Amniotic epithelial cell (primary cell): ENCODE measurements at regions not wholly inside any gene's neighbourhood (a gene's known extent, or its start where the extent isn't known, plus 50 kb on each side); places are given as distances from the start of the nearest gene placed in this dataset.
"Not testable (repeated sequence)": the region's sequence is repeated elsewhere in the genome, so short reads cannot be mapped to it uniquely, and the experiment has no call there.

Experiments
- DNase-seq: peaks from one replicate; pipeline ENCODE4 v3.0.0-alpha.2; 2010; ENCODE audit warnings: low read depth

DNA sequence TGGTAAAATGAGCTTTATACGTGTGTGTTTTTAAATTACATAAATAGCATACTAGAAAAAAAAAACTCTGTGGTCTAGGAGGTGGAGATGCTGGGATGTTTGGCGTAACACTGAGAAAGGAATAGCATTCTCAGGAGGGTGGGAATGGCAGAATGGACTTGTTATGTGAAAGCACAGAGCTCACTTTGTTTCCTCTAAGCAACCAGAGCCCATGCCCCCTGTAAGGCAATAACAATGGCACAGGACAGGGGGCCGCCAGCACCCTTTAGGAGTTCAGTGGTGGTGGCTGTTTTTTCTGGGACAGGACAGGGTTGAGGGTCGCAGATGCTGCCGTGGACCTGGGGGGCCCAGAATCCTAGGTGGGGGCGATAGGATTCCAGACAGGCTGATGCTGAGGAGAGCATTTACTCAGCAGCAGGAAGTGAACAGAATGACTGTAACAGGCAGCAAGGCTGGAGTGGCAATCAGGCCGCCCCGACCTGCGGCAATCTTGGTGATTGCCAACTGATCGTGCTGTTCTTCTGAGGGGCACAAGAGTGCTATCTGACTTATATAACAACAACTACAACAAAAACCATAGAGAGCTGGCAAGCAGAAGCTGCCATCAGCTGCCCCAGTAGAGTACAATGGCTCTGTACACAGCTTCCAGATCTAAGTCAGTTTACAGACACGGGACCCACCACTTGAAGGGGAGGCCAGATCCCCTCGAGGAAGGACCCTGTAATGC lies 160.4 kb downstream of the UACA start:
- no peak for DNase-seq

DNA sequence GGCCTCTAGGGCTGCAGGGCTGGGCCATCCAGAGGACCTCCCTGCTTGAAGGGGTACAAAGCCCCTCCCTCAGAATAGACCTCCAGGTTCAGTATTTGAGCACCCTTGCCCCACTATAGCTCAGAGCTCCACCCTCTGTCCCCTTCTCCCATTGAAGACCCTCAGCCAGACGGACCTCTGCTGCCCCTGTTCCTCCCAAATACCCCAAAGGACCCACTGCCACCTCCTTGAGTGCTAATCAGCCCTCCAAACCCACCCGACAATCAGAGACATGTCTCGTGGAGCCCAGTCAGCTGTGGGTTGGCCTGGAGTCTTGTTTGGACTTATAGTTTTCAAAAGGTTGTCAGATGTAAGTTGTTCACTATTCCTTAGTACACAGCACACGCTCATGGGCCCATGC lies 161.1 kb downstream of the UACA start:
- DNase-seq: no peak

DNA sequence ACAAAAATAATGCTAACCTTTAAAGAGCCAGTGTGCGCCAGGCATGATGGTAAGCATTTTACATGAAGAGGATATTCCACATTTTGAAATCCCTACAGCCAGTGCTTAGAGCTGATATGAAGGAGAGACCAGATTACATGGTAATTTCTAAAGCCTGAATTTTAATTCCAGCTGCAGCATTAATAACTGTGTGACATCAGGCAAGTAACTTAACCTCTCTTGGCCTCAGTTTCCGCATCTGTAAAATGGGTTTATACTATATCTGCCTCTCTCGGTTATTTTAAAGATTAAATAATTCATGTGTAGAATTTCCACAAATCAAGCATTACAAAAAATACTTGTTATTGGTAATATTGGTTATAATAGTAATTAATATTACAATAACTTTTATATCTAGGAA lies 165.4 kb downstream of the UACA start:
- DNase-seq: no peak

DNA sequence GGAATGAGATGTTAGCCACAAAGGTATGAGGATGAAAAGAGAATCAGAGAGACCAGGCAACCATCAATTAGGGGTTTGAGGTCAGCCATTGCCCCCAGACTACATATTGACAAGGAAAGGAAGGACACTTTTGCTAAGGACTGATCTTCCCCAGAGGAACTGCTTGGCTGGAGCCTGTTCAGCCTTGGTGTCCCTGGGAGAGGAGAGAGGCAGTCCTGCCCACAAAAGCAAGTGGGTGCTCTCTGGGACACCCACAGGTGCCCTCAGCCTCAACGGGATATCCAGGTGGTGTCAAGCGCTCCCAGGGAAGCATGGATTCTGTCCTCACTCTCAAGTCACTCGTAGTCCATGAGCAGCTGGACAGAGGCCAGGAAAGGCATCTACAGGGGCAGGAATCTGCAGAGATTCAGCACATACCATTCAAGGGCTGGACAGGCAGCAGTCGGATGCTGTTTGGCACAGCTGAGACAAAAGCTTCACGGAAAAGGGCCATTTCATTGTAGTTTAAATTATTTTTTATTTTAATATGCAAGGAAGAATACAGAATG lies 166.2 kb downstream of the UACA start:
- no peak for DNase-seq

DNA sequence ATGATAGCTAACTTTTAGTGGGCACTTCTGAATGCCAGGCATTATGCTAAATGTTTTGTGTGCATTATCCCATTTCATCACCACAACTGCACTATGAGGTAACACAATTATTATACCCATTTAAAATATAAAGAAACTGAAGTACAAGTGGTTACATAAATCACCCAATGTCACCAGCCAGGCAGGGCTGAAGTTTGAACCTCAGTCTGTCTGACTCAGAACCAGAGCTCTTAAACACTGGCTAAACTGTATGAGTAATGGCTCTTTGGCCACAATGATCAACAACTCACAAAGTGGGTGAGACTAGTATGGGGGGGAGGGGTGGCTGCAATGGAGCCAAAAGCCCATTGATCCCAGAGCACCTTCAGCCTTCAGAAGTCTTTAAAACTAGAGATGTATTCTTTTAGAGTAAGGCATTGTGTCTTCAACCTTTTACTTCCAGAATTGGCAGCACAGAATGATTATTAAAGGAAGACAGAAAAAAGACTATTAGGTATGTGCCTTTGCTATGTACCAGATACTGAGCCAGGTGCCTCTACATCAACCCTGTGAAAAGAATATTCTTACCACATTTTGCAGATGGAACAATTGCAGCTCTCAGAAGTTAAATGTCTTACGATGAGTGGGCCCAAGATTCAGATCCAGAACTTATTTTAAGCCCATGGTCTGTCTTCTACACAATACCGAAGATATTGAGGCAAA lies 166.9 kb downstream of the UACA start:
- DNase-seq: peak; percentile 91

DNA sequence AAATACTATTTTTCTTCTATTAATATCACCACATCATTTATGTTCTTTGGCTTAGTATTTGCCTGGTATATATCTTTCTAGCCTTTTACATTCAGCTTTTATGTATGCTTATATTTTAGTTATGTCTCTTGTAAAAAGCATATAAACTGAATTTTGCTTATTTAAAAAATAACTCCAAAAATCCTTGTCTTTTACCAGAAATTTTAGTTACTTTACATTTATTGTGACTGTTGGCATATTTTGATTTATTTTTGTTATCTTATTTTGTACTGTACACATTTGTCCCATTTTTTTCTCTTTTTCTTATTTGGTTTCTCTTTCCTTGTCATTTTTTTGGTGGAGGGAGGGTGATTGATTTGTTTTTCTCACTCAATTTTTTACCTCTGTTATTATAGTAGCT lies 169.6 kb downstream of the UACA start:
- no peak for DNase-seq

DNA sequence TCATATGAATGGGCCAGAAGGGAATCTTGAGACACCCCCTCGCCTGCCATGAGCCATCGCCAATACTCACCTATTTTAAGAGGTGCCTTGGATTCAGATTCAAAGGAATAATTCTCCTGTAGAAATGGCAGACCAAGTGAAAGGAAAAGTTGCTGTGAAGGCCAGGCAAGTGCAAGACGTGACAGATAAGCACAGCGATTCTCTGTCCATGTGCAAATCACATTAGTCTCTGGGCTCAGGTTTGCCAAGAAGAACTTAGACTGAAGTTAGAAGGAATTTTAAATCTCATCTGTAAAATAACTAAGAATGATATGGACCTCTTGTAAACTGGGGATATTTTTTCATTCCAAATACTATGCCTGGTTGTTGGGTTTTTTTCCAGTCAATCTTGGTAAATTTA lies 173.6 kb downstream of the UACA start:
- no peak for DNase-seq

DNA sequence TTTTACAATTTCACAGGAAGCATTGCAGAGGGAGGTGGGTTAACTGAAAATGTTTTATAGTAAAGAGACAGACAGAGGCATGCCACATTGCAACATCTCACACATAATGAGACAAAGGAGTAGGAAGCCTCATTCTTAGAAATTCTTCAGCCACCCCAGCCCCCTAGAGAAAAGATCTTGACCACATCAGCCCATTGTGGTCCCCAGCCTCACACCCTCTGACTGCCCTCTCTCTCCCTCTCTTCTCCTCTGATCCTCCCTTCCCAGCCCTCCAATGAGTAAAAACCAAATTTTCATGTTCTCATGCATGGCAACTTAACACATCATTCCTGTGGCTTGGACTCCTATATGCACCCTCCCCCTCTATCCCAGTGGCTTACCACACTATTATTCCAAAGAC lies 174.1 kb downstream of the UACA start:
- peak; percentile 95 for DNase-seq

DNA sequence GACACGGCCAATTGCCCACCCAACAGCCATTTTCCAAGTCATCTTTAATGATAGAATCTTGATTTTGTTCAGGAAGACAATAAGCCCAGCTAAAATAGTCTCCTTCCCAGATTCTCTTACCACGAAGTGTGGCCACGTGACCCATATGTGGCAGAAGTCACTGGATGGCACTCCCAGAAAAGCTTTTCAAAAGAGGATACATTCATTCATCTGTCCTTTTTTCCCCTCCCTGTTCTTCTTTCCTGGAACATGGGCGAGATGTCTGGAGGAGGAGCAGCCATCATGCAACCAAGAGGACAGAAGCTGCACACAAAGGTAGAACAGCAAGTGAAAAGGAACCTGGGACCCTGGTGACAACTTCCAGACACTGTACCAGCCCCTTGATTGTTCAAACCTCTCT lies 174.7 kb downstream of the UACA start:
- DNase-seq: no peak

DNA sequence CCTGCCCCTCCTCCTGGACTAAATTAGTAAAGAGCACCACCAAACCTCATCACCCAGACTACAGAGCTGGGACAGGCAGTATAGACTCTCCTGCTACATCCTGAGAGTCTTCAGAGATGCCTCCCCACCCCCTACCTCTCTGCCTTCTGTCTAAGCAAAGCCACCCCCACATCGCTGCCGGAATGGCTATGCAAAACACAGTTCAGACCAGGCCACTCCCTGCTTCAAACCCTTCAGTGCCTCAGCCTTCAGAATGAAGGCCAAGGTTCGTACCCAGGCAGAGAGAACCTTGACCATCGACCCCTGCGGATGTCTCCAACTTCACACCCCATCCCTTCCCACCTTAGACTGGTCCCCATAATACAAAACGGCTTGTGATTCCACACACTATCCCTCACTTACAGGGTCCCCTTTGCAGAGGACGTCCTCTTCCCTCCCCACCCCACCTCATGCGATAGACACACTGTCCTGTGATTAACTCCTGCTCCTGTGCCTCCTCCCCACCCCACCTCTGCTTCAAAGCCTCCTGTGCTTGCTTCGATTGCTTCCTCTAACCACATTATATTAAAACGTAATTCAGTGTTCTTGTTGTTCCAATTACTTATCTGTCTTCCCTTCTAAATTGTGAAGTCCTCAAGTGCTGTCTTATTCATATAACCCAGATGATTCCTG lies 175.3 kb downstream of the UACA start:
- DNase-seq: no peak

DNA sequence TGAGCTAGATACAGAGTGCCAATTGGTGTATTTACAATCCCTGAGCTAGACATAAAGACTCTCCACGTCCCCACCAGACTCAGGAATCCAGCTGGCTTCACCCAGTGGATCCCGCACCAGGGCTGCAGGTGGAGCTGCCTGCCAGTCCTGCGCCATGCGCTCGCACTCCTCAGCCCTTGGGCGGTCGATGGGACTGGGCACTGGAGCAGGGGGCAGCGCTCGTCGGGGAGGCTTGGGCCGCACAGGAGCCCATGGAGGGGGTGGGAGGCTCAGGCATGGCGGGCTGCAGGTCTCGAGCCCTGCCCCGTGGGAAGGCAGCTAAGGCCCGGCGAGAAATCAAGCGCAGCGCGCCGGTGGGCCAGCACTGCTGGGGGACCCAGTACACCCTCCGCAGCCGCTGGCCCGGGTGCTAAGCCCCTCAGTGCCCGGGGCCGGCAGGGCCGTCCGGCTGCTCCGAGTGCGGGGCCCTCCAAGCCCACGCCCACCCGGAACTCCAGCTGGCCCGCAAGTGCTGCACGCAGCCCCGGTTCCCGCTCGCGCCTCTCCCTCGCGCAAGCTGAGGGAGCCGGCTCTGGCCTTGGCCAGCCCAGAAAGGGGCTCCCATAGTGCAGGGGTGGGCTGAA lies 176.2 kb downstream of the UACA start:
- DNase-seq: not testable (repeated sequence)

DNA sequence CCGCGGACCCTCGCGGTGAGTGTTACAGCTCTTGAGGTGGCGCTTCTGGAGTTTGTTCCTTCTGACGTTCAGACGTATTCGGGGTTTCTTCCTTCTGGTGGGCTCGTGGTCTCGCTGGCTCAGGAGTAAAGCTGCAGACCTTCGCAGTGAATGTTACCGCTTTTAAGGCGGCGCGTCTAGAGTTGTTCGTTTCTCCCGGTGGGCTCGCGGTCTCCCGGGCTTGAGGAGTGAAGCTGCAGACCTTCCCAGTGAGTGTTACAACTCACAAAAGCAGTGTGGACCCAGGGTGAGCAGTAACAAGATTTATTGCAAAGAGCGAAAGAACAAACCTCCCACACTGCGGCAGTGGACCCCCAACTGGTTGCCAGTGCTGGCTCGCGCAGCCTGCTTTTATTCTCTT lies 177.1 kb downstream of the UACA start:
- DNase-seq: no peak

DNA sequence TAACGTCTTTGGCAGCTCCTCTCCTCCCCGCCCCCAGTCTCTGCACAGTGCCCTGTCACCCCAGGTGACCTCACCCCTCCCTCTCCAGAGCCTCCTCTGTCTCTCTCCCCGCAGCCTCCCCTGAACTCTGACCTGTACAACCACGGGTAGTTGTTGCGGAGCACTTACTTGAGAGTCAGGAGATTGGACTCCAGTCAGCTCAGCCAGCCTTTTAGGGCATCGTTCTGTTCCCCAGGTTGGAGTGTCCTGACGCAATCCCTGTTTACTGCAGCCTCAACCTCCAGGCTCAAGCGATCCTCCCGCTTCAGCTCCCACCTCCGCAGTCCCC lies 177.7 kb downstream of the UACA start:
- DNase-seq: no peak

DNA sequence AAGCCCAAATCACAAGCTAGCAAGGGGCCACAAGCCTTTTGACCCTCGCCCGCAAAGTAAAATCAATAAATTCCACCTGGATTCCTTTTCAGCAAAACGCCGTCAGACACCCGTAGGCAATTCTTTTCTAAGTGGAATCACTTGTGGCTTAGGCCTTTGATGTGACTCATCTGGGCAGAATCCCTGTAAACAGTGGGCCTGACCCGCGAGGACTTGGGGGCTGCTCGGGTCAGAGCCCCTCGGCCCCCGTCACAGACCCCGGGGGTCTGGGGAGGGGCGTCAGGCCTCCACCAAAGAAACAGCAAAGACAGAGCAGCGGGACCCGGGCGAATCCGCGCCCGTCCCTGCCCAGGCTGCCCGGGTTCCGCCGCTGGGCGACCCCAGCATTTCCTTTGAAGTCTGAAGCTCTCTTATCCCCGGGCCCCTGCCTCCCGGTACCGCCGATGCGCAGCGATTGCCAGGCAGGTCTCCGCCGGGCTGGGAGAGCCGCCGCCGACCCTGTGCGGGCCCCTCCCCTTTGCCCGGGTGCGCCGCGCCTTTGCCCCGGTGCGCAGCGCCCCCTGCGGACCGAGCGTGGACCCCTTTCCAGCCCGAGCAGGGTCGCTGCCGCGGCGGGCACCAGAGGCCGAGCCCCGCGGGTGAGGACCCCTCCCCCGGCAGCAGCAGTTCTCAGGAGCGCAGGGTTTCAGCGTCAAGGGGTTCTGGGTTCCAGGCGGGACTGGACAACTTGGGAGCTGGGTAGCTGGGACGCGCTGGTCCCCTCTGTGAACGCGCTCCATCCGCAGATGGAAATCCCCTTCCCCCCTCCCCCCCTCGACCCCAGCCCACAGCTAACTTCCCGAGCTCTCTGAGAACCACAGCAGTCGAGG lies 178.3 kb downstream of the UACA start:
- peak; percentile 52 for DNase-seq

DNA sequence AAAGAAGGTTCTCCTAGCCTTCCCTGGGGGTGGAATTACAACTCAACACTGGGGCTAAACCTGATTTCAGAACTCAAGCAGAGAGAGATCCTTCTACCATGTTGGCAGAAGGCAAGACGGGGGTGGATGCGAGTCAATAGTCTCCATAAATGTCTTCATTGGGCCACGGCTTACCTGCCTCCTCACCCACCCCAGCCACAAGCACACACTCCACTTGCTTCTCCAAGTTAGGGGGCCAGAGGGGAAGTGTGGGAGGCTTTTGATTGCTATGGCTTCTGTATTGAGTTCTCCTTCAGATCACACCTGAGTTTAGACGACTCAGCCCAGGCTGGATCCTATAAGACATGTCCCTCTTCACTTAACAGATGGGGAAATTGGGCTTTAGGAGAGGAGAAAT lies 178.9 kb downstream of the UACA start:
- no peak for DNase-seq

DNA sequence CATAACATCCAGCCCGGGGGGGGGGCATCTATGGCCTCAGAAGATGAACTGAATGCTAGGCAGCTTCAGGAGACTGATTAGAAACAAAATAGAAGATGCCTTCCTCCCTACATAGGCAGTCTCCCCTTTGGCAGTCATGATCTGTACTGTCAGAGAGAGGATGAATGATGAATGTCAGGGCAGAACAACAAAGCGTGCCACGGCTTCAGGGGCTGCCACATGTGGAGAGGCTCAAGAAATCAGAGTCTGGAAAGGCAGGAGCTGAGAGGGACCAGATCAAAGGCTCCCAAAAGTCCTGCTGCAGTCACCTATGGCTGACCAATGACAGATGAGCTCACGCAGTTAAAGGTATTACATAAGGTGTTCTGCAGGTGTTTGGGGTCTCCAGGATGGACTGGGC lies 180.4 kb downstream of the UACA start:
- DNase-seq: no peak

DNA sequence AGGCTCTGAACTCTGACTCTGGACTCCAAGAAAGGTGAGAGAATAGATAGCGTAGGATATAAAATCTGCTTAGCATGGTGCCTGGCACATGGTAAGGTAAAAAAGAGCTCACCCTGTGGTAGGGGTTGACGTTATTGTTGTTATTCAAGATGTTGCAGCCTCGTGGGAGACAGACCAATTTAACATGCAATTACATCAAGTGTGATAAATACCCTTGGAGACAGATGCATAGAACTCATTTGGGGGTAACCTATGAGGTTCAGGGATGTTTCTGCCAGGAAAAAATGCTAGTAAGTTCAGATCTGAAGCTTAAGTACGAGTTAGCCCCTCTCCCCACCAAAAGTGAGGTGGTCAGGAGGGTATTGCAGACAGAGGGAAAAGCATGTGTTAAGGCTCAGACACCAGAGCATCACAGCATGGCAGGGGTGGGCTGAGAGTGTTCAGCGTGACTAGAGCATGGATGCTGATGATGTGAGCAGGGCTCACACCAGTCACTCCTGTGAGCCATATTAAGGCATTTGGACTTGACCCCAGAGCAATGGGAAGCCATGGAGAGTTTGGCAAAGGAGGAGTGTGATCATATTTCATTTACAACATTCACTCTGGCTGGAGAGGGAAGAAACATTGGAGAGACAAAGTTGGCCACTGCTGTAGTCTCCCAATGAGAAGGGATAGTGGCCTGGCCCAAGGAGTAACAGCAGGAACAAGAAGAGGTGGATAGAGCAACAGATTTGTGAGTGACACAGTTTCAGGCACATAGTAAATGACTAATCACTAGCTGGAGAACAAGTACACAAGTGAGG lies 181.0 kb downstream of the UACA start:
- no peak for DNase-seq

DNA sequence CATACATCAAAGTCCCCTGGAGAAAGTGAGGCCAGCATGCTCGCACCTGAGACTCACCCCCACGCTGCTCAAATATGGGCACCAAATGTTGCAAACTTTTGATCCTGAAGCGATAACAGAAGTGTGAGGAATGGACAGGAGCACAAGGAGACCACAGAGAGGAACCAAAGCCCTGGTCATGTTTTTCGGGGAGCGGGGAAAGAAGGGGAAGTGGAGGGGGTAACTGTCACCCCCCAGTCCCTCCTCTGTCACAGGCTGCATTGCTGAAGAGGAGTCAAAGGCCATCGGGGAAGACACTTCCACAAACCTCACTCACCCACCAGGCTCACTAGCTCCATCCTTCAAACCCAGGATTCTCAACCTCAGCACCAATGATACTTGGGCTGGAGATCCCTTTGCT lies 182.4 kb downstream of the UACA start:
- DNase-seq: no peak

DNA sequence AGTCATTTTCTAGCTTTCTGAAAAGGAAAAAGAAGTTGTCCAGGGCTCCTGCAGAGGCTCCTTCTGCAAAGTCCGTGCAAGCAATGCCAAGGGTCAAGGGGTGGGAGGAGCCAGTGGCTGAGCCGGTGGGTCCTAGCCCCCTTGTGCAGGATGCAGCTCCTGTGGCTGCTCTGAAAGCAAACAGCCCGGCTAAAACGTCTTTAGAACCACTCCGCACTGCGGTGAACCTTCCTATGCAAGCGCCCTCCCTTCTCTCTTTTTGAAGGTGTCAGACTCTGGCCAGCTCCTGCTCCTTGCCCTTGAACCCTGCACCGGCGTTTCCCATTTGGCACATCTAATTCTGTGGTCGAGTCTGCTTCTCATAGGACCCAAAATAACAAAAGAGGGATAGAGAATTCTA lies 183.1 kb downstream of the UACA start:
- DNase-seq: no peak

DNA sequence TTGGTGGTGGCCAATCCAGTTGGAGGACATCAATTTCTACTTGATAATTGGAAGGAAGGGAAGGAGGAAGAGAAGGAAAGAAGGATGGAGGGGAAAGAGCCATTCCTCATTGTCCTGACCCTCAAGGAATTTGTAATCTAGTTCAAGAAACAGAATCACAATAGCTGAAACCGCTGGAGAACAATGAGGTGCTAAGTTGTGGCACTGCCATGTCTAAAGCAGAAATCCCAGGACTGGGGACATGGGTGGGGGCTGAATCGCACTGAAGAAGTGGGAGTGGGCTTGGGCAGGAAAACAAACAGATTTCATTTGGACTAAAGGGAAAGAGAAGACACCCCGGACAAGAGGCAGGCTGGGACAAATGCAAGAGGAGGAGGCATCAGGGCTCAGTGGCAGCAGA lies 183.6 kb downstream of the UACA start:
- DNase-seq: no peak

DNA sequence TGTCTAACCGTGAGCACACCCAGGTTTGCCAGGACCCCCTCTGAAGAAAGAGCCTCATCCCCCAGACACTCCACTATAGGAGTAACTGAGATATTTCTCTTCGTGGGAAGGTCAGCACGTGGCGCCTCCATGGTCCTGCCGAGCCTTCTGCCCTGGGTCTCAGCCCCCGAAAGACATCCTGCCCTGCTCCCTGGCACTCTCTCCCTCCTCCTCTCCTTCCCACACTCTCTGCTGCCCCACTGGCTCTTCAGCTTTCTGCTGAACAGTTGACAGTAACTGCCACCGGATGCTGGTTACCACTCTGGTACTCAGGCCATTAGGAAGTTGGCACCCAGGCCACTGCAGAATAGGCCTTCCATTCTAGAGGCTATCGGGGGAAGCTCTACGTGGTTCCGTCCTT lies 185.2 kb downstream of the UACA start:
- no peak for DNase-seq
